ENCODE measurements at regions not wholly inside any gene's neighbourhood (a gene's known extent, or its start where the extent isn't known, plus 50 kb on each side); places are given as distances from the start of the nearest gene placed in this dataset.

DNA sequence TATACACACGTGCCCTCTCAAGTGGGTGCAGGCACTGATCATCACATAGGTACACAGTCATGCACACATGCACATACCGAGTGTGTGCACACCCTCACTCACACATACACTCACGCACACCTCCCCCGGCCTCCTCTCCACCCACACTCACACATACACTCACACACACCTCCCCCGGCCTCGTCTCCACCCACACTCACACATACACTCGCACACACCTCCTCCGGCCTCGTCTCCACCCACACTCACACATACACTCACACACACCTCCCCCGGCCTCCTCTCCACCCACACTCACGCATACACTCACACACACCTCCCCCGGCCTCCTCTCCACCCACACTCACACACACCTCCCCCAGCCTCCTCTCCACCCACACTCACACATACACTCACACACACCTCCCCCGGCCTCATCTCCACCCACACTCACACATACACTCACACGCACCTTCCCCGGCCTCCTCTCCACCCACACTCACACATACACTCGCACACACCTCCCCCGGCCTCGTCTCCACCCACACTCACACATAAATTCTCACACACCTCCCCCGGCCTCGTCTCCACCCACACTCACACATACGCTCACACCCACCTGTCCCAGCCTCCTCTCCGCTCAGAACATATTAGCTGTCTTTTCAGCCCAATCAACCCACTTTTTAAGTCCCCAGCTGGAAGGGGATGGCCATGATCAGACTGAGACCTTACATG, 105.2 kb upstream of the VSTM2B start:
- TF ChIP-seq SIN3A (IDR thresholded peaks at IDR 0.05; ENCODE audit: borderline replicate concordance, insufficient read depth, low read length): no peak
- TF ChIP-seq, protein P1, sequence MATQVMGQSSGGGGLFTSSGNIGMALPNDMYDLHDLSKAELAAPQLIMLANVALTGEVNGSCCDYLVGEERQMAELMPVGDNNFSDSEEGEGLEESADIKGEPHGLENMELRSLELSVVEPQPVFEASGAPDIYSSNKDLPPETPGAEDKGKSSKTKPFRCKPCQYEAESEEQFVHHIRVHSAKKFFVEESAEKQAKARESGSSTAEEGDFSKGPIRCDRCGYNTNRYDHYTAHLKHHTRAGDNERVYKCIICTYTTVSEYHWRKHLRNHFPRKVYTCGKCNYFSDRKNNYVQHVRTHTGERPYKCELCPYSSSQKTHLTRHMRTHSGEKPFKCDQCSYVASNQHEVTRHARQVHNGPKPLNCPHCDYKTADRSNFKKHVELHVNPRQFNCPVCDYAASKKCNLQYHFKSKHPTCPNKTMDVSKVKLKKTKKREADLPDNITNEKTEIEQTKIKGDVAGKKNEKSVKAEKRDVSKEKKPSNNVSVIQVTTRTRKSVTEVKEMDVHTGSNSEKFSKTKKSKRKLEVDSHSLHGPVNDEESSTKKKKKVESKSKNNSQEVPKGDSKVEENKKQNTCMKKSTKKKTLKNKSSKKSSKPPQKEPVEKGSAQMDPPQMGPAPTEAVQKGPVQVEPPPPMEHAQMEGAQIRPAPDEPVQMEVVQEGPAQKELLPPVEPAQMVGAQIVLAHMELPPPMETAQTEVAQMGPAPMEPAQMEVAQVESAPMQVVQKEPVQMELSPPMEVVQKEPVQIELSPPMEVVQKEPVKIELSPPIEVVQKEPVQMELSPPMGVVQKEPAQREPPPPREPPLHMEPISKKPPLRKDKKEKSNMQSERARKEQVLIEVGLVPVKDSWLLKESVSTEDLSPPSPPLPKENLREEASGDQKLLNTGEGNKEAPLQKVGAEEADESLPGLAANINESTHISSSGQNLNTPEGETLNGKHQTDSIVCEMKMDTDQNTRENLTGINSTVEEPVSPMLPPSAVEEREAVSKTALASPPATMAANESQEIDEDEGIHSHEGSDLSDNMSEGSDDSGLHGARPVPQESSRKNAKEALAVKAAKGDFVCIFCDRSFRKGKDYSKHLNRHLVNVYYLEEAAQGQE (IDR thresholded peaks at IDR 0.05; ENCODE audit: insufficient read depth in 1 of 2, low read depth in 2 of 2, low read length in 2 of 2): no peak
- TF ChIP-seq TAF1 (IDR thresholded peaks at IDR 0.05; ENCODE audit: borderline replicate concordance, insufficient read depth, low read length): no peak
- no peak for TF ChIP-seq FOXP2 (optimal IDR thresholded peaks at IDR 0.05; ENCODE audit: borderline replicate concordance, extremely low read depth, extremely low read length, insufficient read depth)
- TF ChIP-seq POLR2AphosphoS5 (IDR thresholded peaks at IDR 0.05; ENCODE audit: low read depth, low read length): no peak

DNA sequence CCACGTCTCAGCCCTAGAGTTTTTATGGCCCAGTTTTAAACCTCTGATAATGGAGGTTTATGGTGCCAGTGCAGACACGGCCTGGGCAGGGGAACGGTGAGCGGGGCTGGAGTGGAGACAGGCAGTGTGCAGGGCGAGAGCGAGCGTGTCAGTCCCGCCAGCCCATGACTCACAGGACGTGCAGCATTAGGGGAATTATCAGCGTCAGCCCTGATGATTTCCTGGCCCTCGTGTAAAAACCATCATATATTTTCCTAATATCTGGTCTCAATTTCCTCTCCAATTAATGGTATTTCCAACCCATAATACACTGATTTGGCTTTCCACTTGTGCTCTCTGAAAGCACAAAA, 104.6 kb upstream of the VSTM2B start:
- TF ChIP-seq SIN3A (IDR thresholded peaks at IDR 0.05; ENCODE audit: borderline replicate concordance, insufficient read depth, low read length) (no peak), POLR2AphosphoS5 (IDR thresholded peaks at IDR 0.05; ENCODE audit: low read depth, low read length) (no peak), FOXP2 (optimal IDR thresholded peaks at IDR 0.05; ENCODE audit: borderline replicate concordance, extremely low read depth, extremely low read length, insufficient read depth) (no peak), TAF1 (IDR thresholded peaks at IDR 0.05; ENCODE audit: borderline replicate concordance, insufficient read depth, low read length) (no peak)
- TF ChIP-seq, protein P1 (IDR thresholded peaks at IDR 0.05; ENCODE audit: insufficient read depth in 1 of 2, low read depth in 2 of 2, low read length in 2 of 2): no peak

DNA sequence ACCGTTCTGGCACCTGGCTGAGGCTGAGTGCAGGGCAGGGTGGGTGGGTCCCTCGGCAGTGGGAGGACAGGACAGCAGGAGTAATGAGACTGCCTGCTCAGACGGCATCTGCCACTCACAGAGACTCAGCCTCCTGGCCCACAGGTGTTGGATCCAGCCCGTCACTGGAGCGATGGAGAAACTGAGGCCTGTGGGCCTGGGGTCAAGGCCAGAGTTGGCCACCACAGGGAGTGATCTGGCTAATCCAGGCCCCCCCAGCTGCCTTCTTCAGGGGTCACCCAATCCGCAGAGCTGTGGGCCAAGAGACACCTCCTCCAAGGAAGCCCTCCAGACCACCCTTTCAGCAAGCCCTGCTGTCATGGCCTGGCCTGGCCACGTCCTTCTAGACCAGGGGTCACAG, 103.7 kb upstream of the VSTM2B start:
- TF ChIP-seq, protein P1 (IDR thresholded peaks at IDR 0.05; ENCODE audit: insufficient read depth in 1 of 2, low read depth in 2 of 2, low read length in 2 of 2): no peak
- TF ChIP-seq FOXP2 (optimal IDR thresholded peaks at IDR 0.05; ENCODE audit: borderline replicate concordance, extremely low read depth, extremely low read length, insufficient read depth): no peak
- TF ChIP-seq TAF1 (IDR thresholded peaks at IDR 0.05; ENCODE audit: borderline replicate concordance, insufficient read depth, low read length): no peak
- no peak for TF ChIP-seq SIN3A (IDR thresholded peaks at IDR 0.05; ENCODE audit: borderline replicate concordance, insufficient read depth, low read length)
- no peak for TF ChIP-seq POLR2AphosphoS5 (IDR thresholded peaks at IDR 0.05; ENCODE audit: low read depth, low read length)

DNA sequence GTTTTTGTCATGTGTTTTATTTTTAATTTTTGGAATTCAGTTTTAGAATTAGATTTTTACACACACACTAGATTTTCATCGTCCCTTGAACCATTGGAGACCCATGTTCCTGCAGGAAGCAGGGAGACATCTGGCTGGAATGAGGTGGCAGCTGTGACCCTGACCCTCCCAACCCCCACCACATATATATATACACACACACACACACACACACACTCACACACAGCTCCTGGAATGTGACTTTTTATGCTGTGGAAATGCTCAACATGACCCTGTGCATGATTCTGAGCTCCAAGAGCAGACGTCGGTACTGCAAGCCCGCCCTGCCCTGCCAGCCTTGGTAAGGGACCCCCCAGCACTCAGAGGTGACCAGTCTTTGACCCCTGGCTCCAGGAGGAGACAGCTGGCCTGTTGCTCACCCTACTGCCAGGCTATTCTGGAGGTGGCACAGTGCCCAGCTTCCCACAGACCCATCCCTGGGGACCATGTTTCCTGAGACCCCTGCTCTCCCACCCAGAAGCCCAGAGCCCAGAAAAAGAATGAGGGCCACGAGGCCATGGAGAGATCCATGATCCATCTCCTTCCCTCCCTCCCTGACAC, 103.2 kb upstream of the VSTM2B start:
- TF ChIP-seq SIN3A (IDR thresholded peaks at IDR 0.05; ENCODE audit: borderline replicate concordance, insufficient read depth, low read length) (no peak), FOXP2 (optimal IDR thresholded peaks at IDR 0.05; ENCODE audit: borderline replicate concordance, extremely low read depth, extremely low read length, insufficient read depth) (no peak), POLR2AphosphoS5 (IDR thresholded peaks at IDR 0.05; ENCODE audit: low read depth, low read length) (no peak), TAF1 (IDR thresholded peaks at IDR 0.05; ENCODE audit: borderline replicate concordance, insufficient read depth, low read length) (no peak)
- TF ChIP-seq, protein P1 (IDR thresholded peaks at IDR 0.05; ENCODE audit: insufficient read depth in 1 of 2, low read depth in 2 of 2, low read length in 2 of 2): no peak

All from PFSK-1 (cell line).